Superior temporal gyrus (tissue), 1 donor: ENCODE measurements at regions not wholly inside any gene's neighbourhood (a gene's known extent, or its start where the extent isn't known, plus 50 kb on each side); places are given as distances from the start of the nearest gene placed in this dataset.
"Not testable (repeated sequence)": the region's sequence is repeated elsewhere in the genome, so short reads cannot be mapped to it uniquely, and the experiment has no call there.

ENCODE experiments used
- DNase-seq: peaks from one replicate; pipeline ENCODE4 v3.0.0-alpha.2; 2016; ENCODE audit errors: extremely low spot score

DNA sequence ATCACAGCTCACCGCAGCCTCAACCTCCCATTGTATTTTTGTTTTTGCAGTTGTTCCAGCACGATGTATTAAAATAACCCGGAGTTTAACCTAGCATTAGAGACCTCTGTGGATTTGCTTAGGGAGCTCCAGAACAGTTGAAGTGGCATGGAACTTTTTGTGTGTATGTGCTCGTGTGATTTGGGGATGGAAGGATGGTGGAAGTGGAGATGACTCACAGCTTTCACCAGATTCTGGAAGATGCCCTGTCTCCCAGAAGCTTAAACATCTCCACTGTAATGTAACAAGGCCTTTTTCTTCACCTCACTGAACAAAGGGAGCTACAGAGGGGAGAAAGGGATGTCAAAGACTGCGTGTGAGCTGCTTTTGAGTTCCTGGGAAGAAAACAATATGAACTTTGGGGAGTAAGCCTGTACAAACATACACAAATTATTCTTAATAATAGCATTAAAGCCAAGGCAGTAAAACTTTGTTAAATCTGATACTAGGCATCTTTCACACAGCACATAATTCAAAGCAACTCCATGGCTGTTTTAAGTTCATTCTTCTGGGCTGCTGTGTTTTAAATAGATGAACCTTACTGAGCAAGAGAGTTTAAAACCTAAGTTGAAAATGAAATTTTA lies 226.4 kb downstream of the ADAMTS15 start:
- no peak for DNase-seq

DNA sequence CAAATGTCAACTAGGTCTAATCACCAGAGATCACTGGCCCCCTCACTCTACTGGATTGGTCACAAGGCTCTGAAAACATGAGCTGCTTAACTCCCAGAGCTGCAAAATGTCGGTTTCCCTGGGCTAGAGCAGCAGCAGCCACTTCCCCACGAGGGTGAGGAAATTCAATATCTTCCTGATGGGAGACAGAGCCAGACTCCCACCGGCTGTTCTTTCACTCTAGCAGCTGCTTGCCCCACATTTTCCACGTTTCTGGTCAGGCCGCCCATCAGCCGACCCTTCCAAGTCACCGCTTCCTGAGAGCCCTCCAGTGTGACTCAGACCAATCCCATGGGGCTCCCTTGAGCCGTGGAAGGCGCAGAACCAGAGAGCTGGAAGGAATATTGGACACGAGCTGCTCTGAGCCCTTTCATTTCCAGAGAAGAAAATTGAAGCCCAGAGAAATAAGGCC lies 227.0 kb downstream of the ADAMTS15 start:
- DNase-seq: no peak

DNA sequence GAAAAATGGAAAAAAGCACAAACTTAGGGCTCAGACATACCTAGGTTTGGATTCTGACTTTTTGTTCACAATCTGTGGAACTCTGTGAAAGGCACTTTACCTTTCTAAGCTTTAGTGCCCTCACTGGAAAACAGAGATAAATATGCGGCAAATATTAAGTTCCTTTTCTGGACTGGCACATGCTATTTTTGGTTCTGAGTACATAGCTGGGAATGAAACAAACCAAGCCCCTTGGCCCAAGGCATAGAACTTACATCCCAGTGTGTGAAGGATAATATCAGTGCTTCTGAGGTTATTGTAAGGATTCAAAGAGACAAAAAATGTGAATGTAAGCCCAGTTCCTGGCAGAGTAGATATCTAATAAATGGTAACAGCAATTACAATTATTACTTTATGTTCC lies 227.5 kb downstream of the ADAMTS15 start:
- no peak for DNase-seq

DNA sequence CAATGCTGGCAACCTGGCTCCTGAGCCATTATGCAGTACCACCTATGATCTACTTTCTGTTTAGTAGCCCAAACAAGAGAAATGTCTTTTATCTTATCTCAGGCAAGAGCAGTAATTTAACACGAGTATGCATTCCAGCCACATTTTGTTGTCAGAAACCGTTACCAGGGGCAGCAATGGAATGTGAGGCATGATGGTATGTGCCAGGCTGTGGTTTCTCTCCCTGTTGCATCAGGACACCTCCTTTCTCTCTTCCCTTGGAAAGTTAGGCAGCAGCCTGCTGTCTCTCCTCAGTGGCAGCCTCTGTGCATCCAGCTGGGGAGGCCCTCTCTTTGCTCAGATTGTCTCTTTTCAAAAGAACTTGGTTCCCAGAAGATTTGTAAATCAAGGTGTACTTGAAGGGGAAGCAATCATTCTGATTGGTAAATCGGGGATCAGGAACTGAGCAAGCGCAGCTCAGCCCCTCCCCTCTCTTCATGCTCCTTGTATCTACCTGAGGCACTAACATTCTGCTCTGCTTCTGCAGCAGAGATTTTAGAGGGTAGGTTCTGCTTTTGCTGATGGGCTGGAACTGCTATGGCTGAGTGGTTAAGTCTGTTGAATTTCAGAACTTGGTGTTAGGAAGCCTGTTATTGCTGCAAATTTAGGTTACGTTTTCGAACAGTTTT lies 229.2 kb downstream of the ADAMTS15 start:
- DNase-seq: no peak

DNA sequence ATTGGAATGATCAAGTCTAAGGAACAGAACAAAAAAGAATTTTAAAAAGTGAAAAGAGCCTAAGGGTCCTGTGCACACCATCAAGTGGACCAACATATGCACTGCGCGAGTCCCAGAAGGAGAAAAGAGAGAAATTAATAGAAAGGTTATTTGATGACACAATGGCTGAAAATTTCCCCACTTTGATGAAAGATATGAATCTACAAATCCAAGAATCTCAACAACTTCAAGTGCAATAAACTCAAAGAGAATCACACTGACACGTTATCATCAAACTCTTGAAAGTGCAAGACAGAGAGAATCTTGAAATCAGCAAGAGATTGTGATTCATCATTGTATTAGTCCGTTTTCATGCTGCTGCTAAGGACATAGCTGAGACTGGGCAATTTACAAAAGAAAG lies 230.8 kb downstream of the ADAMTS15 start:
- DNase-seq: no peak

DNA sequence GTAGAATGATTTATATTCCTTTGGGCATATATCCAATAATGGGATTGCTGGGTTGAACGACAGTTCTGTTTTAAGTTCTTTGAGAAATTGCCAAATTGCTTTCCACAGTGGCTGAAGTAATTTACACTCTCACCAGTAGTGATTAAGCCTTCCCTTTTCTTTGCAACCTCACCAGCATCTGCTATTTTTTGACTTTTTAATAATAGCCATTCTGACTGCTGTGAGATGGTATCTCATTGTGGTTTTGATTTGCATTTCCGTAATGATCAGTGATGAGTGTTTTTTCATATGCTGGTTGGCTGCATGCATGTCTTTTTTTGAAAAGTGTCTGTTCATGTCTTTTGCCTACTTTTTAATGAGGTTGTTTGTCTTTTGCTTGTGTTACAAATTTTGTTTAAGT lies 233.8 kb downstream of the SNX19 start:
- DNase-seq: not testable (repeated sequence)

DNA sequence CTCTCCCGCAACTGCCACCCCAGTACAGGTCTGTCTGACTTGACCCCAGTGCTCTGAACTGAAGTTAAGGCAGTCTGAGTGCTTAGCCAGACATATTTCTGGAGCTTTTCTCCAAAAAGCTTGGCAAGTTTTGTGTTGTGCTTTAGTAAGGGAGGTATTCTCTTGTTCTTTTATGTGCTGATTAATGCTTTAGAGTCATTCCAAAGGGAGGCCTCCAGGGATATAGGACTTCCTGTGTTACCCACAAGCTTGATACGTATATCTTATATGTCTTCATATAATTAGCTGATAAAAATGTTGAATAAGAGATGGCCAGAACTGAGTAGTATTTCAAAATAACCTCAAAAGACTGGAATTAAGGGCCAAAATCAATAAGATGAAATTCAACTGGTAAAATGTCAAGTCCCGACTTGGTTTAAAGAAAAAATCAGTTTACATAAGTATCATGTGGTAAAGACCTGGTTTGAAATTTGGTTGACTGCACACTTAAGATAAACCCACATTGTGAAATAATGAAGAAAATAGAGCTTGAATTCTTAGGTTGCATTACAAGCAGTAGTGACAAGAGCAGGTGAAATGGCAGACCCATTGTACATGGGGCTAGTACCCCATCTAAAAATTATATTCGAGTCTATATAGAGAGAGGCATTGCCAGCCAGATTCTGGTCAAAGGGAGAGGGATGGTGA lies 226.9 kb downstream of the SNX19 start:
- DNase-seq: no peak

DNA sequence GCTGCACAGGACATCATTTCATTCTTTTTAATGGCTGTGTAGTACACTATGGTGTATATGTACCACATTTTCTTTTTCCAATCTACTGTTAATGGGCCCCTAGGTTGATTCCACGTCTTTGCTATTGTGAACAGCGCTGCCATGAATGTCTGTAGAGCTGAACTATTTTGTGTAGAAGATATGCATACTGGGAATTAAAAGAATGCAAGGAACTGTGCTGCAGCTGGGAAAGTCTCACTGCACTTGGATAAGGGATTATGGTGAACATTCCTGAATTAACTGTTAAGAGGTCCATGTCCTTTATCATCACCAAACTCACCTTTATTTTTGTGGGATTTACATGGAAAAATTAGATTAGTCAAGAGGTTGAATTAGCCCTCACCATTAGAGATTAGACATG lies 224.7 kb downstream of the SNX19 start:
- DNase-seq: no peak

DNA sequence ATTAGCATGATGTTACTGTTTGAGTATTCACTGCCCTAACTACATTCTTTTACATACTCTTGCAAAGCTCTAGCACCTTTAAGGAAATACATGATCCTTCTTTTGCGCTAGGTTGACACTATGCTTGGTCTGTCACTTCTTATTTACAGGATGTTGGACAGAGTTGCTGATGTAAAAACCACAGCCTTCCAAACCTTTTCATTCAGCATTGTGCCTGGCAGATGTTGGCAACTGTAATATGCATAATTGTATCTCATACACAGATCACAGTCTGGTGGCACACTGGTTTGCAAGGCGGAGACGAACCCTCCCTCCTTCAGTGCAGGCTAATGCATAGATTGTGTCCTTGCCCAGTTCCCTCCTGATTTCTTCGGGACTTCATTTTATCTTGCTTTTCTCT lies 224.1 kb downstream of the SNX19 start:
- no peak for DNase-seq

DNA sequence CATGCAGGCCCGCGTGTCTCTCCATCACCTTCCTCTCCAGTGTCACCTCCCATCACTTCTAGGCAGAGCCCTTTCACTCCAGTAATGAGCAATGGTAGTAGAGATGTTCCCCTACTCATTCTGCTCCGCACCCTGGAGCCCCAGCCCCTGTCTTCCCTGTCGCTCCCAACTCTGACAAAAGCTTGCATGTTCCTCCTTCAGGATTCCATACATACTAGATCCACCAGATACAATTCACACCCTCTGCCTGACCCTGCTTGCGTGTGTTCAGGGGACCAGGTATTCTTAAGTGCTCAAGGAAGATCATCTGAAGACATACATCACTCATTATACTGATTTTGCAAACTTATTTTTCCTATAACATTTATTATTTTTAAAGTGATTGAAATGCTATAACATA lies 222.7 kb downstream of the SNX19 start:
- DNase-seq: no peak

DNA sequence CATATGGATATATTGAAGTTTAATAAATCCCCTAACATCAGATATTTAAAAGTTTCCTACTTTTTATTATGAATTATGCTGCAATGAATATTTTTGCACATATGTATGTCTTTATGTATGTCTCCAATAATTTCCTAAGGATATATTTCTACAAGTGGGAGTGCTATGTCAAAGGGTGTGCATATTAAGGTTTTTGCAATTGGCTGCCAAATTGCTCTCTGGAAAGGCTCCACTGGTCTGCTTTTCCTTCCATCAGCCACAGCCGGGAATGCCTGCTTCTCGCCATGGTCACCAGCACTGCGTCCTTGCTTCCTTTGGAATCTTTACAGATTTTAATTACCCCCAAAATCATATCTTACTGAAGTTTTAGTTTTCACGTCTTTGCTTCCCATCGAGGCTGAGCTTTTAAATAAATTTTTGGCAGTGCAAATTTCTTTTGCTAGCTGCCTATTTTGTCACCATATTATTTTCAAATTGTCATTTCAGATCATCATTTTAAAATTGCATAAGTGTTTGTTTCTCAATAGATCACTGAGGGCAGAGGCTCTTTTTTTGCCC lies 221.7 kb downstream of the SNX19 start:
- DNase-seq: no peak

DNA sequence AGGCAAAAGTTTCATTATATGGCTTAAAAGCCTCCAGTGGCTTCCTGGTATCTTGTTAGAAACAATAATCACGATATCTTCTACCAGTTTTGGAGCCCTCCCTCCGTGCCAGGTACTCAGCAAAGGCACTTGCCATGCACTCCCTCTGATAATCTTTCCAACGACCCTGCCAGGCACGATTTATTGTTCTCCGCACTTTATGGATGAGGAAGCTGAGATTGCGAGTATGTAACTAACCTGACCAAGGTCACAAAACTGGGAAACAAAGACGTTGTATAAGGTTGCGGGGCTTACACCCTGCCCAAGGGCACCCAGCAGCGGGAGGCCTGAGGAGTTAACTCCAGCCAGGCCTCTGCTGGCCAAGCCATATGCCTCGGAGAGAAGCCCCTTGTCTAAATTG lies 218.1 kb downstream of the SNX19 start:
- DNase-seq: no peak

DNA sequence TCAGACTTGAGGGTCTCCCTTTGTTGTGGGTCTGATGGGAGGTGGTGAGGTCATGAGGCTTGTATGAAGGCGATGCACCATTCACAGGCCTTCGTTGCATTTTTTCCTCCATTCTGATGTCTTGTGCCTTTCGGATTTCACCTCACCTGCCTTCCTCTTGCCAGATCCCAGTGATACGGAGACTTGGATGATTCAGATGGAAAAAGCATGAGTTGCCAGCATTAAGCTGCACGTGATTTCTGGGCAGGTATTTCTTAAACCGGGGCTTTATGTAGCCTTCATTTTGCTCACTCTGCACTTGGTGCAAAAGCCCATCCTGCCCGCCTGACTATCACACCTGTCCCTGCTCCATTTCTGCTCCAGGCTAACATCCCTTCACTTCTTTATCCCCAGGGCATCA lies 216.7 kb downstream of the SNX19 start:
- DNase-seq: no peak

DNA sequence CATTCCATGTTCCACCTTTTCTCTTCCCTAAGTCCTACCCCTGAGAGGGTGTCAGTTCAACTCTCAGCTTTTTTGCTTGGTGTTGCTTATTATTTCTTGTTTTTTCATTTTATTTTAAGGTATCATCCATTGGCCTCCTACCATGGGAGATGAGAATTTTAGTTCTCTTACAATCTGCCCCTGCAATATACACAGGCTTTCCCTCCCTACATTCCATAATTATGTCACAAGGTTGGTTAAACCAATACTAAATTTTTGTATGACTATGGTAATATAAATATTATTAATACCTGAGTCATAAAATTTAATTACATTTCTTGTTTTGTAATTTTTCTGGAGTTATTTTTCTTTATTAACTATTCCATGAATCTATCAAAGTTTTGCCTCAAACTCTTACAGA lies 216.2 kb downstream of the SNX19 start:
- no peak for DNase-seq

DNA sequence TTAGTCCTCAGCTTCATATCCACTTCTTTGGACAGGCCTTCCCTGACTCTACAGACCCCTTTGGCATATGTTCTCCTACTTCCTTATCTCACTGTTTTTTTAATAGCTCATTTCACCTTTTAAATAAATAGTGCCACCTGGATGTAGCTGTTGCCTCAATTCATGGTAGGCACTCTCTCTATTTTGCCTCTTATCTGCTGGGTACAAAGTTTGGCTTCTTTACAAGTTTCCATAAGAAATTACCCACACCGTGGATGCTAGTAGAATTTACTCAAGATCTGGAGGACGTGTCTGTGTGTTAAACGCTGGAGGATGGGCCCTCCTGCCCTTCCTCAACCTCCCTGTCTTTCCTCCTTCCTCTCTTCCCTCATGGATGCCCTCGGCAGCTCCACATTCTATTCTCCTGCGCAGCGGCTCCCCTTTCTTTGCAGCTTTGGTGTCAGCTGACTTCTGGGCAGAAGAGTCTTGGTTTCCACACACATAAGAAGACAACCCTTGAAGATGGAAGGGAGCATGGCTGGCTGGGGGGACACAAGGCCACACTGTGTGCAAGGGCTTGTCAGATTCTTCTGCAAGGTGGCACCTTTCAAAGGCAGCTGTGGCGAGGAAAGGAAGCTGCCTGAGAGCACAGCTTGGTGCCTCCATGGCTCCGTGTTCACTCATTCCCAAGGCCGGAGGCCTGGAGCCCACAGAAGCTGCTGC lies 212.6 kb downstream of the SNX19 start:
- DNase-seq: no peak

DNA sequence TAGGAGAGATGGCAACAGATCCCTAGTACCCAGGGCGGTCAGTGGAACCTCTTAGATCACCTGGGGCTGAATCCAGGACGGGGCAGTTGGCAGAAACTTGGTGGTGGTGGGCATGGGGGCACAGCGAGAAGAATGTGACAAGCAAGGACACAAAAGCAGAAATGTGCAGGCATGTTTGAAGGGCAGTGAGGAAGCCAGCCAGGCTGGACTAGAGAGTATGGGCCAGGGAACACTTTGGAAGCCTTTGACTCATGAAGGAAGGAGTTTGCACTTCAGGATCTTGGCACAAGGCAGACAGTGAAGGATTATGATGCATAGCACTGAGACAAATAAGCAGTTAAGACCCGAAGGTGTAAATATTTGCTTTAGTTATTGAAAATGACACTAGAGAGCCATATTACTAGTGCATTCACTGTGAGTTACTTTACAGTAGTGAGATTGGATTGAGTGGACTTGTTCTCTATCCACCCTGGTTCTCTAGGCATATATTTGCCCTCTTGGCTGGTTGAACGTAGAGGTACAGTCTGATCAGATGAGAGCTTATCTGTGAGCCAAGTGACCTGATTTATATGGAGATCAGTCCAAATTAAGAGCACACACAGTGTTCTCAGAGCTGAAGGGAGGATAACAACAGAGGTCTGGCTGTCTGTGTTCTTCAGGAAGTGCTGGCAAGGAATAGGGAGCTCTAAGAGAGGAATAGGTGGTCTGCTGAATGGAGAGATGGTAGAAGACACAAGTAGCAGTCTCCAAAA lies 210.4 kb downstream of the SNX19 start:
- DNase-seq: no peak

DNA sequence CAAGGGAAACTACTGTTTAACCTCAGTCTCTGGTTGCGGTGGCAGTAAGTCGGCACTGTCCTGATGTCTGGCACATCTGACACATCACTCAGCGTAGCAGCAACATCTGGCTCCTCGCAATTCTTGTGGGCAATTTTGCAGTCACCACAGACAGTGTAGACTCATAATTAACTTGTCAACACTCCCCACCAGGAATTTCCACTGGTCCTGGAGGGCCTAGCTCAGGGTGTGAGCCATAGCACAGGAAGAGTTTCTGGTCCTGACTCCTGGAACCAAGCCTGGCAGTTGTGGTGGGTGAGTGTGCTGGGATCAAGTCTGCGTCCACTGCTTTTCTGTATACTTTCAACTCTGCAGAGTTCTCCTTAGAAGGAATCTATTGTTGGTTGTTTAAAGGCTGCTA lies 209.7 kb downstream of the SNX19 start:
- DNase-seq: no peak

DNA sequence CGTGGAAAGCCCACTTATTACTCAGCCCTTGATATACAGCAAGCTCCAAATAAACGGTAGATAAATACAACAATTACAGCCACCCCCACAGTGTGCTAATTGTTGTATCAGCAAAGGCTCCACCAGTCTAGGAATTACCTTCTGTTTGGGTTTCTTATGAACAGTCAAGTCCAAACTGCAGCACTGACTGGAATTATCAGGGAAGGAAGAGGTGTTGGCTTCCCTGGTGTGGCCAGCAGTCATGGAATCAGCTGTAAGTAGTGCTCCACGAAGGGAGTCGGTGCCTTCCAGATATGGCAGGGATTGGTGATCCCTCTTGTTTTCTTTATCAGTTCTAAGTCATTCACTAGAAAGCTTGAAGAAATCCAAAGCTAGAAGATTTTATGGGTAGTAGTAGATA lies 209.1 kb downstream of the SNX19 start:
- DNase-seq: no peak

DNA sequence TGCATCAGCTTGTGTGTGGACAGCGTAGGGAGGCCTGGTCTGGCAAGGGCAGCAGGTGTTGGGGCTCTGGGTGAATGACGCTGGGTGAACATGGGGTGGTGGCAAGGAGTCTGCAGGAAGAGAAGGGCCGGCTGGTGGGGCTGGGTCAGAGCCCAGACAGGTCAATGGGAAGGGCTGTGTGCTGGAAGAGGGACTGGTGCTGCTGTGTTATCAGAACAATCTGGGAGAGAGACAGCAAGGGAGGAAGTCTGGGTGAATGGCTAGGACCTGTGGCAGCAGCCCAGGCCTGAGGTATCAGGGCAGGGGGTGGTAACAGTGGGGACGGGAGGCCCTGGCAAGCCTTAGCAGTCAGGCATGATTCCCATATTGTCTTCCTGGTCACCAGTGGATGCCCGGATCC lies 206.7 kb downstream of the SNX19 start:
- no peak for DNase-seq

DNA sequence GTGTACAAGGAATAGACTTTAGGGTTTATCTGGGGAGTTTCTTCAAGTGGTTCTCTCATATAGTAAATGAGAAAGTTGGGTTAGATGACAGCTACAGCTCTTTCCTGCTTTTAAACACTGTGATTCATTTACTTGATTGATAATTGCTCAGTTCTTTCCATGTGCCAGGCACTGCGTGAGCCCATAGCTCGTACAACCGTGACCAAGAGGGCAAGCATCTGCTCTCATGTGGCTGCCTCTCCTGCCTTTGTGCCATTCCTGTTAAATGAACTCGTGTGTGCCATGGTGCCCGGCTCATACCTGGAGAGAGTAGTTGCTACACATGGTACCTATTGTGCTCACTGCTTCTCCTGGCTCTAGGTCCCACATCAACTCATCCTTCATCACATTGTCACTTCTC lies 206.3 kb downstream of the SNX19 start:
- no peak for DNase-seq

DNA sequence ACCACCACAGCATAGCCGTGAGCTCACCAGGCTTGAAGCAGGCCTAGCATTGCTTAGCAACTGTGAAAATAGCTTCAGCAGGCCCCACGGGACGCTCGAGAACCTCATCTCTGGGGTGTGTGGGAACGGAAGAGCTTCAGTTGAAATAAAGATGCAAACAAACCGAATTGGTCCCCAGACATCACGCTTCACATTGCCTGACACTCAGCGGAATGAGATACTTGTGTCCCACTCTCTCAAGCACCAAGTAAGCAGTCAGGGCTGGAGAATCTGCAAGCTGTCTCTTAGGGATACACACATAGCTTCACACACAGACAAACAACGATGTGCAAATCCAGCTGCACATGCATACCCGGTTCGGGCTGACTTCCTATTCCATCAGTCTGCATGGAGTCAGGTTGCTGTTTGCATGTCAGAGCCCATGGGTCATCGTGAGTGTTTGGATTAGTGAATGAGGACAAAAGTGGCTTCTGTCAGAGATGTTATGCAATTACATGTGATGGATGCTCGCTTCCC lies 205.7 kb downstream of the SNX19 start:
- peak; percentile 21 for DNase-seq
